Stimulated activated CD4-positive, alpha-beta T cell treated with anti-CD3 and anti-CD28 coated beads, Interleukin-4, amount 100 ng/mL, for 1 hour (primary cell): ENCODE measurements at regions not wholly inside any gene's neighbourhood (a gene's known extent, or its start where the extent isn't known, plus 50 kb on each side); places are given as distances from the start of the nearest gene placed in this dataset.

ENCODE experiments used
- DNase-seq: peaks from one replicate; pipeline ENCODE4 v3.0.0-alpha.2; 2020

GRCh38 chr5:58246461-58246944 is 213.4 kb downstream of the PLK2 start:
- DNase-seq = no peak

DNA sequence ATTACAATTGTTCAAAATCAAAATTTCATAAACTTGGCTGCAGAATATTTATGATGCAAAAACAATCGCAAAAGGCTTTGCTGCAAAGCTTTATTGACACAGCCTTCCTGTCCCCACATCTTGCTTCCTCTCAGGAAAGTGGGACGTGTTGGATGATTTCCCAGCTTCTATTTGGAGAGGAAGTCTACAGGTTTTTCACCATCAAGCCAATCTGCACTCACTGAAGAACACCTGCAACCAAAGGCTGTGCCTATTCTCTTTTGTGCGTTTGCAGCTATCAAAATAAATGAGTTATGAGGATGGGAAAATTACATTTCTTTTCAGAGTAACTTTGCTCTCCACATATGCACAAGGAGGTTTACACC is 214.4 kb downstream of the PLK2 start:
- DNase-seq = no peak

GRCh38 chr5:58244819-58245475 is 214.9 kb downstream of the PLK2 start:
- DNase-seq = no peak

DNA sequence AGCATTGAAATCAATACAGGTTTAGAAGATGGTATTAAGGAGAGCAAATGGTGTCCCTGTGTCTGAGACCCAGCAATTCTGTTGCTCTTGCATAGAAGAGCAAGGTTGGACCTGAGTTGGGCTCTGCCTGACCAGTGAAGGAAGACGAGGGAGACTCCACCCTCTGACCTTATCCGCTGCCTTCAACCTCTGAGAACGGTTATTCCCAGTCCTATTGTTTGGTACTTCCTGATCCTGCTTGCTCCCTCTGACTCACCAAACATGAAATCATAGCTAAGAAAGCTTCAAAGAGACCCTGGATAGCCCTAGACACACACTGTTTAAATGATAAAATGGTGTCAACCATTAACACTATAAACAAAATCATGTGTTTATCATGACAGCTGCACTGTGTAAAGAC is 218.5 kb downstream of the PLK2 start:
- no peak for DNase-seq

GRCh38 chr5:58240322-58240721 is 219.6 kb downstream of the PLK2 start:
- no peak for DNase-seq

DNA sequence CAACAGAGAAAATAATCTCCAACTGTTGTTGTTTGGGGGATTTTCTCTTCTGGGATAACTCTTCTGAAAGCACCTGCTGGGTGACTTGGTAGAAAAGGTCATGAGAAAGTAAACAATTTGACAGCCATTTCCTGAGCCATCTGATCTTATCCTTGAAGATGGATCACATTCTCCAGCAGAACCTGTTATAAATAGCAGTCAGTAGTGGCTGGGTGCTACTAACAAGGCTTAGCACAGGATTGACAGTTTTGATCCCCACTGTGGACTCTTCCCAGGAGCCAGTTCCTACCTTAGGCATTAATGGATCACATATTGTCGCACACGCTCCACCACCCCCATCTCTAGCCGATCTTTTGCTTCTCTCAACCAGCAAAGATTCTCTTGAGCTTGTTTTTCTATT is 220.2 kb downstream of the PLK2 start:
- no peak for DNase-seq

GRCh38 chr5:58239045-58239444 is 220.8 kb downstream of the PLK2 start:
- DNase-seq = no peak

DNA sequence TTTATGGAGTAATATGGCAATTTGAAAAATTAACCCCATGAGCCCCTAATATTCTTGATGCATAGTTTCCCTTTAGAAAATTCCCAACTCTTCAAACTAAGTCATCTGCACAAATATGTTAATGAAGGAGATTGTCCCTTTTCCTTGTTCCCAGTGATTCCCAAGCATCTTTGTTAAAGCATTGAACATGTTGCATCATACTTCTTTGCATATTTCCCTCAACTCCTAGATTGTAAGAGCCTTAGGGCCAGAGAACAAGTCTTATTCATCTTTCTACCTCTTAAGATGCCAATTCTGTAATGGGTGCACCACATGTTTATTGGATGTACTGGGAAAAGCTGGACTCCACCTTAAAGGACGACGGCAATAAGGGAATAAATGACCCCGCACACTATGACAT is 223.4 kb downstream of the PLK2 start:
- no peak for DNase-seq

DNA sequence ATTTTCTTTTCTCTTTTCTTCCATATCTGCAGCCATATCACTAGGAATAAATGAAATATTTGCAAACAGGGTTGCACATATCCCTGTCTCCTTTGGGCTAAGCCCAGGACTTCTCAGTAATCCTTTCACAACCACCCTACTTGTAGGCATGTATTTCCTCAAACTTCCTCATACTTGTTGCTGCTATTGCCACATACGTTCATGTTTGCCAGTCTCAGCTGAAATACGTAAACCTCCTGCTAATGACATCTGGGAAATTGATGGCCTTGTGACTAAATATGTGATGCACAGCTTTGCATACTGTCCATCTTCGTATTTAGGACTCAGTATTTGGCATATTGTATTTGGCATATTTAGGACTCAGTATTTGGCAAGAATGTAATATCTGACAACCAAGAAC is 224.6 kb downstream of the PLK2 start:
- no peak for DNase-seq

GRCh38 chr5:58232130-58232529 is 227.8 kb downstream of the PLK2 start:
- no peak for DNase-seq

- no peak for DNase-seq
These were observed 228.8 kb downstream of the PLK2 start for GRCh38 chr5:58231041-58231440.

DNA sequence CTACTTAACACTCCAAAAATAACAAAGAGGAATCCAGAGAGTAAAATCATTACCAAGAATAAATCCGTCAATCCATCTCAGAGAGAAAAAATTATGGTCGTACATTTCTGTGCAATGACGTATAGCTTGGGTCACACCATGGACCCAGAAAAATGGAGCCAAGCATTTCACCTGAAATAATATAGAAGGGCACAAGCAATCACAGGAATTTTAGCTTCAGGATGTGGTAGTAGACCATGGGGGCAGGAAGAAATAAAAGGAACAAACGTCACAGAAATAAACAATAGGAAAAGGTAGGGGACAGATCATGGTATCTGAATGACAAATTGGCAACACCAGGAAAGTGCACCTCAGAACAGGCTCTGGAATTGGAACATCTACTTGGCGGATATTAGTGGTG is 231.0 kb downstream of the PLK2 start:
- no peak for DNase-seq

DNA sequence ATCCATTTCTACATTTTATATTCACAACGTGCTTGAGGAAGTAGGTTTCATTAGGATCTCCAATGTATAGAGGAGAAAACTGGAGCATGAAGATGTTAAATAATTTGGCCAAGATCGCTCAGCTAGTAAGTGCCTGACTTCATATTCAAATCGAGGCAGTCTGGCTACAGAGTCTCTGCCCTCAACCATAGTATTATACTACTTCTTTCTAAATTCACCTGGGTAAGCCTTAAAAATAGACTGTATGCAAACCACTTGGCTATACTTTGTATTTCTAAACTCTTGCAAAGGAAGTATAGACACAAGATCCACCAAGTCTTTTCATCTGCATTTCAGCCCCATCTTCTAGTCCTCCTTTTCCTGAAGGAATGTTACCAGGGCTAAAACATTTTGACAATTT is 232.0 kb downstream of the PLK2 start:
- DNase-seq = no peak

- DNase-seq = no peak
These were observed 235.2 kb downstream of the PLK2 start for GRCh38 chr5:58224661-58225060.

- DNase-seq = no peak
These were observed 235.7 kb downstream of the PLK2 start for GRCh38 chr5:58224221-58224620.

- no peak for DNase-seq
These were observed 244.5 kb downstream of the PLK2 start for GRCh38 chr5:58215364-58215763.

GRCh38 chr5:58211441-58211840 is 248.4 kb downstream of the PLK2 start:
- DNase-seq = no peak

- no peak for DNase-seq
These were observed 251.2 kb downstream of the PLK2 start for GRCh38 chr5:58208674-58209073.

- no peak for DNase-seq
These were observed 252.8 kb downstream of the PLK2 start for GRCh38 chr5:58207076-58207475.

DNA sequence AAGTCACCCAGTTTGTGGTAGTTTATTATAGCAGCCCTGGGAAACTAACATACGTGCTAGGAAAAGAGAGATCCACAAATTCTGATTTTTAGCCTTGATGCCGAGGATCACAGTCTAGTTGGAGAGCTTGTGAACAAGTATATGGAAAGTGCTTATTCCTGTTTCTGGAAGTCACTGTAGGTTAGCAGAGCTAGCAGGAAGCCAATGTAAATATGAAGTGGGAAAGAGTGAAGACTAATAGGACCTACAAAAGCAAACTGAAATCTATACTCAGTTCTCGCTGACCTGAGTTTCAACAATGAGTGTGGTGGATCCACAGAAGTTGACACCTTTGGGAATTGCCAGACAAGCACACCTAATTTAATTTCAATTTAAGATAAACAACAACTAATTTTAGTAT is 254.9 kb downstream of the PLK2 start:
- DNase-seq = no peak

GRCh38 chr5:58202941-58203444 is 256.9 kb downstream of the PLK2 start:
- DNase-seq = no peak

- DNase-seq = no peak
These were observed 257.8 kb downstream of the PLK2 start for GRCh38 chr5:58201922-58202648.

DNA sequence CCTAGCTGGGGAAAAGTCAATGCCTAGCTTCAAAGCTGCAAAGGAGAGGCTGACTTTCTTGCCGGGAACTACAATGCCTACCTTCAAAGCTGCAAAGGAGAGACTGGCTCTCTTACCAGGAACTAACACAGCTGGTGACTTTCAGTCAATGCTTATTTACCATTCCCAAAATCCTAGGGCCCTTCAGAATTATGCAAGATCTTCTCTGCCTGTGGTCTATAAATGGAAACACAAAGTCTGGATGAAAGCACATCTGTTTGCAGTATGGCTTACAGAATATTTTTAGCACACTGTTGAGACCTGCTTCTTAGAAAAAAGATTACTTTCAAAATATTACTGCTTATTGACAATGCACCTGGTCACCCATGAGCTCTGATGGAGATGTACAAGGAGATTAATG is 259.4 kb downstream of the PLK2 start:
- no peak for DNase-seq

DNA sequence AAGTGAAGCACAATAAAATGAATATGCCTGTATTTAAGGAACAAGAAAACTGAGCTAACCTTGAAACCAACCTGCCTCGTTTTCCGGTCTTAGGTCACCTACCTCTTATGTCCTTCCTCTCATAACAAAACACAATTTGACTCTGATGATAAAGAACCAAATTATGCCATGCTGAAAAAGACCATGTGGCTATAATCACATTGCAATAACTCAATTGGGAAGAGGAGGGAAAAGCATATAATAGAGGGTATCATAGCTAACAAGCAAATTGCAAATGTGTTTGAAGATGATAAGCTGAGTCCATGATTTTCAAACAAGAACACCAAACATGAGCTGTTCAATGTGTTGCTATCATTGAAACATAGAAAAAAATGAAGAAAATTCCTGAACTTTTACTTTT is 260.8 kb downstream of the PLK2 start:
- no peak for DNase-seq

- no peak for DNase-seq
These were observed 261.6 kb downstream of the PLK2 start for GRCh38 chr5:58198330-58198729.
